MM.1S (cell line): ENCODE measurements at regions not wholly inside any gene's neighbourhood (a gene's known extent, or its start where the extent isn't known, plus 50 kb on each side); places are given as distances from the start of the nearest gene placed in this dataset.

Experiments
- DNase-seq: peaks from one replicate; pipeline ENCODE4 v3.0.0-alpha.2; 2015
- H2AFZ ChIP-seq: fragments of 300-600 bp; sonication (generic); 2 replicates; pipeline ENCODE4 v1.6.0; 2016; ENCODE audit warnings: antibody characterized with exemption, low read length
- H3F3A ChIP-seq: fragments of 300-600 bp; sonication (generic); 2 replicates; pipeline ENCODE4 v1.6.1; 2016; ENCODE audit warnings: mild to moderate bottlenecking, antibody characterized with exemption, low read length, moderate library complexity, mixed read lengths; ENCODE audit not compliant: insufficient read depth
- H3K27ac ChIP-seq: fragments of 300-600 bp; sonication (generic); 2 replicates; pipeline ENCODE4 v1.5.1; 2016; ENCODE audit warnings: mild to moderate bottlenecking, low read length
- H3K27me3 ChIP-seq: fragments of 300-600 bp; sonication (generic); replicated peaks from 2 replicates; pipeline ENCODE4 v1.6.0; 2016; ENCODE audit warnings: low read length; ENCODE audit not compliant: insufficient read depth
- H3K36me3 ChIP-seq: fragments of 300-600 bp; sonication (generic); replicated peaks from 2 replicates; pipeline ENCODE4 v1.6.1; 2016; ENCODE audit warnings: mild to moderate bottlenecking, low read length, mixed read lengths; ENCODE audit not compliant: insufficient read depth
- H3K4me1 ChIP-seq: fragments of 300-600 bp; sonication (generic); 2 replicates; pipeline ENCODE4 v1.6.1; 2016; ENCODE audit warnings: low read length, mixed read lengths
- H3K4me2 ChIP-seq: fragments of 300-600 bp; sonication (generic); 2 replicates; pipeline ENCODE4 v1.6.0; 2016; ENCODE audit warnings: low read depth, low read length
- H3K4me3 ChIP-seq: fragments of 300-600 bp; sonication (generic); 2 replicates; pipeline ENCODE4 v1.5.1; 2016; ENCODE audit warnings: low read length, mixed read lengths
- H3K79me2 ChIP-seq: fragments of 300-600 bp; sonication (generic); 2 replicates; pipeline ENCODE4 v1.6.1; 2016; ENCODE audit warnings: mixed run types, low read length, mixed read lengths
- H3K9ac ChIP-seq: fragments of 300-600 bp; sonication (generic); 2 replicates; pipeline ENCODE4 v1.6.1; 2016; ENCODE audit warnings: low read length, mixed read lengths
- H3K9me2 ChIP-seq: fragments of 300-600 bp; sonication (generic); replicated peaks from 2 replicates; pipeline ENCODE4 v1.6.1; 2016; ENCODE audit warnings: mild to moderate bottlenecking, low read length, mixed read lengths; ENCODE audit not compliant: insufficient read depth
- H3K9me3 ChIP-seq: fragments of 300-600 bp; sonication (generic); replicated peaks from 2 replicates; pipeline ENCODE4 v1.6.1; 2016; ENCODE audit warnings: mild to moderate bottlenecking, low read length, mixed read lengths; ENCODE audit not compliant: insufficient read depth
- H4K20me1 ChIP-seq: fragments of 300-600 bp; sonication (generic); 2 replicates; pipeline ENCODE4 v1.6.1; 2016; ENCODE audit warnings: mild to moderate bottlenecking, low read length, moderate library complexity, mixed read lengths; ENCODE audit not compliant: insufficient read depth
- CTCF ChIP-seq: fragments of 300-600 bp; sonication (generic); IDR thresholded peaks from 2 replicates; pipeline ENCODE4 v1.5.1; 2016; ENCODE audit warnings: antibody characterized with exemption, low read length, mixed read lengths
- EZH2 ChIP-seq: fragments of 300-600 bp; sonication (generic); optimal IDR thresholded peaks from 2 replicates; pipeline ENCODE3; 2017; ENCODE audit warnings: low read depth, mild to moderate bottlenecking, antibody characterized with exemption, low read length, mixed read lengths
- EZH2phosphoT487 ChIP-seq: fragments of 300-600 bp; sonication (generic); IDR thresholded peaks from 2 replicates; pipeline ENCODE4 v1.6.1; 2018; ENCODE audit warnings: antibody characterized with exemption, low read length

- H3K4me2 ChIP-seq = no peak overlapping the region
- H3K27me3 ChIP-seq = no peaks in the 10 kb centered on the region
- no peak for TF ChIP-seq CTCF
- no peak for TF ChIP-seq EZH2
- no peak for TF ChIP-seq EZH2phosphoT487
- H3K9me3 ChIP-seq = no peaks in the 10 kb centered on the region
- H3K9me2 ChIP-seq = no peaks in the 10 kb centered on the region
- H3F3A ChIP-seq = no peaks in the 10 kb centered on the region
- H3K4me3 ChIP-seq = no peak overlapping the region
- no peak overlapping the region for H3K27ac ChIP-seq
- H3K4me1 ChIP-seq = no peaks in the 10 kb centered on the region
- no peaks in the 10 kb centered on the region for H3K36me3 ChIP-seq
- no peak overlapping the region for H2AFZ ChIP-seq
- no peaks in the 10 kb centered on the region for H4K20me1 ChIP-seq
- no peaks in the 10 kb centered on the region for H3K79me2 ChIP-seq
- DNase-seq = no peak
- no peak overlapping the region for H3K9ac ChIP-seq
These were observed 137.0 kb upstream of the CRBN start for GRCh38 chr3:3316521-3316920.

- Histone ChIP-seq H2AFZ (no peak overlapping the region), H3K9ac (no peak overlapping the region)
These were observed 136.4 kb upstream of the CRBN start for GRCh38 chr3:3315846-3316245.

GRCh38 chr3:3309887-3310286 lies 130.4 kb upstream of the CRBN start:
- H3K4me3 ChIP-seq = no peak overlapping the region
- H3K36me3 ChIP-seq = no peaks in the 10 kb centered on the region
- no peak overlapping the region for H3K4me2 ChIP-seq
- no peak overlapping the region for H3K9ac ChIP-seq
- H3K4me1 ChIP-seq = no peaks in the 10 kb centered on the region
- no peaks in the 10 kb centered on the region for H3K9me3 ChIP-seq
- H2AFZ ChIP-seq = no peak overlapping the region
- H3K79me2 ChIP-seq = no peaks in the 10 kb centered on the region
- DNase-seq = no peak
- no peaks in the 10 kb centered on the region for H3K27me3 ChIP-seq
- no peaks in the 10 kb centered on the region for H3K9me2 ChIP-seq
- no peak for TF ChIP-seq EZH2phosphoT487
- H4K20me1 ChIP-seq = no peaks in the 10 kb centered on the region
- H3K27ac ChIP-seq = no peak overlapping the region
- no peaks in the 10 kb centered on the region for H3F3A ChIP-seq

More at GRCh38 chr3:3315846-3316245, 136.4 kb upstream of the CRBN start:
- no peaks in the 10 kb centered on the region for H4K20me1 ChIP-seq
- H3F3A ChIP-seq = no peaks in the 10 kb centered on the region
- H3K36me3 ChIP-seq = no peaks in the 10 kb centered on the region
- no peak overlapping the region for H3K4me3 ChIP-seq
- no peaks in the 10 kb centered on the region for H3K9me3 ChIP-seq
- no peaks in the 10 kb centered on the region for H3K9me2 ChIP-seq
- no peaks in the 10 kb centered on the region for H3K4me1 ChIP-seq
- no peak for TF ChIP-seq EZH2phosphoT487
- no peak for TF ChIP-seq CTCF
- no peak for TF ChIP-seq EZH2
- no peak for DNase-seq
- H3K27me3 ChIP-seq = no peaks in the 10 kb centered on the region
- no peaks in the 10 kb centered on the region for H3K79me2 ChIP-seq
- H3K27ac ChIP-seq = no peak overlapping the region
- H3K4me2 ChIP-seq = no peak overlapping the region

GRCh38 chr3:3308809-3309208 lies 129.3 kb upstream of the CRBN start:
- Histone ChIP-seq H3K9ac (no peak overlapping the region), H3K4me1 (no peaks in the 10 kb centered on the region), H3F3A (no peaks in the 10 kb centered on the region), H3K79me2 (no peaks in the 10 kb centered on the region), H3K36me3 (no peaks in the 10 kb centered on the region), H2AFZ (no peak overlapping the region), H3K9me2 (no peaks in the 10 kb centered on the region), H4K20me1 (no peaks in the 10 kb centered on the region), H3K4me3 (no peak overlapping the region), H3K9me3 (no peaks in the 10 kb centered on the region), H3K27ac (no peak overlapping the region), H3K27me3 (no peaks in the 10 kb centered on the region), H3K4me2 (no peak overlapping the region)
- no peak for DNase-seq
- TF ChIP-seq CTCF (no peak), EZH2phosphoT487 (no peak), EZH2 (no peak)
